Stimulated activated naive CD8-positive, alpha-beta T cell treated with anti-CD3 and anti-CD28 coated beads, Interleukin-15, Interleukin-2, amounts not matched to agents 100 ng/mL and 50 ng/mL, for 24 hours (primary cell): ENCODE measurements at regions not wholly inside any gene's neighbourhood (a gene's known extent, or its start where the extent isn't known, plus 50 kb on each side); places are given as distances from the start of the nearest gene placed in this dataset.
"Not testable (repeated sequence)": the region's sequence is repeated elsewhere in the genome, so short reads cannot be mapped to it uniquely, and the experiment has no call there.

Experiments used
- H3K27ac Mint-ChIP-seq: one replicate; pipeline ENCODE4 v1.8.0; 2021; ENCODE audit warnings: mild to moderate bottlenecking, mixed read lengths
- H3K27me3 Mint-ChIP-seq: one replicate; pipeline ENCODE4 v1.8.0; 2021; ENCODE audit warnings: mixed read lengths
- H3K36me3 Mint-ChIP-seq: one replicate; pipeline ENCODE4 v1.8.0; 2021; ENCODE audit warnings: low read depth, mixed read lengths
- H3K4me1 Mint-ChIP-seq: one replicate; pipeline ENCODE4 v1.8.0; 2021; ENCODE audit warnings: low read depth, mixed read lengths
- H3K4me3 Mint-ChIP-seq: one replicate; pipeline ENCODE4 v1.8.0; 2021; ENCODE audit warnings: mild to moderate bottlenecking, mixed read lengths
- H3K9me3 Mint-ChIP-seq: one replicate; pipeline ENCODE4 v1.8.0; 2021; ENCODE audit warnings: mixed read lengths

DNA sequence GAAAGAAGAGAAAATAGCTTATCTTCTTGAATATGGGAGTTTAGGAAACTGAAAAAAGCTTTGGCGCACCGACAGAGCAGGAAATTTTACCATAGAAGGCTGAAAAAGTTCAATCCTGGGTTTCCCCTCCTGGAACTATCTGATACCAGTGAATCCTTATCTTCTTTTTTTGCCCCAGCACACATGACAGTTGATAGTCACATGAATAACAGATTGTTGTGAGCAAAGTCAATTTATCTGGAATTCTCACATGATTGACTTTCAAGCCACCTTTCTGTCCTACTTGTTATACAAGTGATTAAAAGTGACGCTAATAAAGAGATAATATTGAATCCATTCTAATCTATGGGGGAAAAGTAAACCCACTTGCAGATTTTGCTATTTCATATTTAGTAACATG, 365.8 kb upstream of the NPVF start:
- H3K27ac Mint-ChIP-seq, result no peak overlapping the region
- no peak overlapping the region for H3K4me3 Mint-ChIP-seq

GRCh38 chr7:25594728-25595127, 366.4 kb upstream of the NPVF start:
- Mint-ChIP-seq H3K9me3 (no peaks in the 10 kb centered on the region), H3K27ac (no peak overlapping the region), H3K27me3 (no peaks in the 10 kb centered on the region), H3K4me1 (no peaks in the 10 kb centered on the region), H3K36me3 (no peaks in the 10 kb centered on the region), H3K4me3 (no peak overlapping the region)

More for the DNA sequence above, 365.8 kb upstream of the NPVF start:
- no peaks in the 10 kb centered on the region for H3K4me1 Mint-ChIP-seq
- no peaks in the 10 kb centered on the region for H3K27me3 Mint-ChIP-seq
- no peaks in the 10 kb centered on the region for H3K9me3 Mint-ChIP-seq
- H3K36me3 Mint-ChIP-seq, result no peaks in the 10 kb centered on the region

- H3K4me1 Mint-ChIP-seq, result no peaks in the 10 kb centered on the region
- H3K27ac Mint-ChIP-seq, result no peak overlapping the region
- H3K9me3 Mint-ChIP-seq, result no peaks in the 10 kb centered on the region
- no peak overlapping the region for H3K4me3 Mint-ChIP-seq
- H3K27me3 Mint-ChIP-seq, result no peaks in the 10 kb centered on the region
- H3K36me3 Mint-ChIP-seq, result no peaks in the 10 kb centered on the region
These were observed 367.7 kb upstream of the NPVF start for GRCh38 chr7:25595996-25596395.

GRCh38 chr7:25596443-25596842, 368.2 kb upstream of the NPVF start:
- no peaks in the 10 kb centered on the region for H3K4me1 Mint-ChIP-seq
- H3K27me3 Mint-ChIP-seq, result no peaks in the 10 kb centered on the region
- no peak overlapping the region for H3K4me3 Mint-ChIP-seq
- H3K36me3 Mint-ChIP-seq, result no peaks in the 10 kb centered on the region
- no peak overlapping the region for H3K27ac Mint-ChIP-seq
- H3K9me3 Mint-ChIP-seq, result no peaks in the 10 kb centered on the region

DNA sequence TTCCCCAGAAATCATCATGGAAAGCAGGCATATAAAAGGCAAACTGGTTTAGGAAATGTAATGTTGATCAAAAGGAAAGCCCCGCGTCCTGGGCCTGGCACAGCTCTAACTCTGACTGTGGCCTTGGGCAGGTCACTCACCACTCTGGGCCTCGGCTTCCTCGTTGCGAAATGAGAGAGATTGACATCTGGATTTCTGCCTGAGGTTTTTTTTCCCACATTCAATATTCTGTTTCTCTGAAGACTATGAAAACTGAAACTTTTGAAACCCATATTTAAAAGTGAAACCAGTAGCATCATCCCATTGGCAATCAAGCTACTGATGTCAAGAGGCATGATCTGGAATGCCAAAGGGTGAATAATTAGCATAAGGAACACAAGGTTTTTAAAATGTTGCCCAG, 369.7 kb upstream of the NPVF start:
- Mint-ChIP-seq H3K36me3 (no peaks in the 10 kb centered on the region), H3K4me3 (no peak overlapping the region), H3K9me3 (no peaks in the 10 kb centered on the region), H3K27me3 (no peaks in the 10 kb centered on the region), H3K4me1 (no peaks in the 10 kb centered on the region), H3K27ac (no peak overlapping the region)

- no peaks in the 10 kb centered on the region for H3K27me3 Mint-ChIP-seq
- H3K4me3 Mint-ChIP-seq, result no peak overlapping the region
- no peaks in the 10 kb centered on the region for H3K4me1 Mint-ChIP-seq
- H3K9me3 Mint-ChIP-seq, result no peaks in the 10 kb centered on the region
- H3K36me3 Mint-ChIP-seq, result no peaks in the 10 kb centered on the region
- no peak overlapping the region for H3K27ac Mint-ChIP-seq
These were observed 370.5 kb upstream of the NPVF start for GRCh38 chr7:25598765-25599164.

DNA sequence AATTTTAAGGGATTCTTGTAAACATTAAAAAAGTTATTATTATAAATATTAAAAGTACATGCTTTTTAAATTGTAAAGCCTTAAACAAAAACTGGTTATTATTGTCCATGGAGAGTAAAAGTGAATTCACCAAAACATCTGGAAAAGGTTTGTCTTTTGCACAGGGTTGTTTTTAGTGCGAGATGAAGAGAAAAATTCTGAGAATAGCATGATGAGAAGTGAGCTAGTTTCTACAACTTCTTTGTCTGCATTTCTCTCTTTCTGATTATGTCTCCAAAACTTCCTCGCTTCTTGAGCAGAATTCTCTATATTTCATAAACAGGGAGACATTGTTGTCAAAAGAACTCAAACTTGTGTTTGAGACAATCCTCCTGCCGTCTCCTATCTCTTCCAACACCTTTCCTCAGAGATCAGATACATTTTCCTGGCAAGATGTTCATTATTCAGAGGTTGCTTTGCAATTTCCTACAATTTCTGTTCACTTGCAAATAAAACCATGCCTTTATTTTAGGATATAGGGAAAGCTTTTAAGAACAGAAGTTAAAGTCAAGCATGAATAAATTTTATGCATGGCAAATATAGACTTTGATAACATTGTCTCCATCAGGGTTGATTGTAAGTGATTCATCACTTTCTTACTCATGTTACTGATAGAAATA, 372.1 kb upstream of the NPVF start:
- Mint-ChIP-seq H3K4me1 (no peaks in the 10 kb centered on the region), H3K4me3 (no peak overlapping the region), H3K9me3 (no peaks in the 10 kb centered on the region), H3K27me3 (no peaks in the 10 kb centered on the region), H3K36me3 (no peaks in the 10 kb centered on the region), H3K27ac (no peak overlapping the region)

- not testable (repeated sequence) for H3K36me3 Mint-ChIP-seq
These were observed 374.6 kb upstream of the NPVF start for GRCh38 chr7:25602730-25603426.

DNA sequence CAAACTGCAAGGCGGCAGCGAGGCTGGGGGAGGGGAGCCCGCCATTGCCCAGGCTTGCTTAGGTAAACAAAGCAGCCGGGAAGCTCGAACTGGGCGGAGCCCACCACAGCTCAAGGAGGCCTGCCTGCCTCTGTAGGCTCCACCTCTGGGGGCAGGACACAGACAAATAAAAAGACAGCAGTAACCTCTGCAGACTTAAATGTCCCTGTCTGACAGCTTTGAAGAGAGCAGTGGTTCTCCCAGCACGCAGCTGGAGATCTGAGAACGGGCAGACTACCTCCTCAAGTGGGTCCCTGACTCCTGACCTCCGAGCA, 375.1 kb upstream of the NPVF start:
- H3K27ac Mint-ChIP-seq, H3K36me3 Mint-ChIP-seq, H3K9me3 Mint-ChIP-seq, H3K4me1 Mint-ChIP-seq, H3K27me3 Mint-ChIP-seq: not testable (repeated sequence)
- peak overlapping the region; percentile 59 for H3K4me3 Mint-ChIP-seq

More at GRCh38 chr7:25602730-25603426, 374.6 kb upstream of the NPVF start:
- H3K27me3 Mint-ChIP-seq, H3K27ac Mint-ChIP-seq, H3K4me1 Mint-ChIP-seq, H3K9me3 Mint-ChIP-seq: not testable (repeated sequence)
- peak overlapping the region; percentile 59 for H3K4me3 Mint-ChIP-seq

DNA sequence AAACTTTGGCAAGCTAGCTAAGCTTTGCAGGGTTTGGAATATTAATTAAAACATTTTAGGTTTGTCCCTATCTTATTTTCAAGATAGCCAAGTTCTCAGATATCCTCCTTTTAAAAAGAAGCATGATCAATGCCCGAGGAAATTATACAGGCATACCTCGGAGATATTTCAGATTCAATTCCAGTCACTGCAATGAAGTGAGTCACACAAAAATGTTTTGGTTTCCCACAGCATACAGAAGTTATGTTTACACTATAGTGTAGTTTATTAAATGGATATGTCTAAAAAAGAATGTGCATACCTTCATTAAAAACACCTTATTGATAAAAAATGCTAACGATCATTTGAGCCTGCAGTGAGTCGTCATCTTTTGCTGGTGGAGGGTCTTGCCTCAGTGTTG, 382.9 kb upstream of the NPVF start:
- H3K4me1 Mint-ChIP-seq, result peaks cover 33% of the 10 kb centered on the region
- H3K27ac Mint-ChIP-seq, result no peak overlapping the region
- no peaks in the 10 kb centered on the region for H3K27me3 Mint-ChIP-seq
- H3K4me3 Mint-ChIP-seq, result no peak overlapping the region
- peaks cover 8% of the 10 kb centered on the region for H3K9me3 Mint-ChIP-seq
- peaks cover 4% of the 10 kb centered on the region for H3K36me3 Mint-ChIP-seq

GRCh38 chr7:25613912-25614311, 385.6 kb upstream of the NPVF start:
- H3K36me3 Mint-ChIP-seq, result peaks cover 4% of the 10 kb centered on the region
- H3K27me3 Mint-ChIP-seq, result no peaks in the 10 kb centered on the region
- H3K4me1 Mint-ChIP-seq, result peaks cover 39% of the 10 kb centered on the region
- no peak overlapping the region for H3K27ac Mint-ChIP-seq
- no peak overlapping the region for H3K4me3 Mint-ChIP-seq
- peaks cover 8% of the 10 kb centered on the region for H3K9me3 Mint-ChIP-seq

DNA sequence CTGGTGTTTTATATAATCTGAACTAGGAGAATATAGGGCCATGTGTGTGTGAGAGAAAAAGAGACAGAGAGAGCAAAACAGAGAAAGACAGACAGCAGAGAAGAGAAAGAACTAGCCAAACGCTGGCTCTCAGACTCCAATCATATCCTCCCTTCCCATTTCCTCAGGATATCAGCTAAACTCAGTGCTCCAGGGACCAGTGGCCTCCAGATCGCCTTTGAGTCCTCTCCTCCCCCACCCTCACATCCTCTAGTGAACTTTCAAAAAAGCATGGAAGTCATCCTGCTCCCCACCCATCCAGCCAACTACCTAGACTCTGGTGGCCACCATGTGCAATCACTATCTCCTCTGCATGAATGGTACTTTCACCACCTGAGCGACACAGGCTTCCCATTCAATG, 386.1 kb upstream of the NPVF start:
- peaks cover 42% of the 10 kb centered on the region for H3K4me1 Mint-ChIP-seq
- no peak overlapping the region for H3K27ac Mint-ChIP-seq

GRCh38 chr7:25615003-25615402, 386.7 kb upstream of the NPVF start:
- Mint-ChIP-seq H3K4me1 (peaks cover 47% of the 10 kb centered on the region), H3K27me3 (no peaks in the 10 kb centered on the region), H3K4me3 (no peak overlapping the region), H3K27ac (no peak overlapping the region), H3K9me3 (peaks cover 8% of the 10 kb centered on the region), H3K36me3 (peaks cover 4% of the 10 kb centered on the region)

More for the DNA sequence above, 386.1 kb upstream of the NPVF start:
- H3K9me3 Mint-ChIP-seq, result peaks cover 8% of the 10 kb centered on the region
- H3K27me3 Mint-ChIP-seq, result no peaks in the 10 kb centered on the region
- H3K4me3 Mint-ChIP-seq, result no peak overlapping the region
- peaks cover 4% of the 10 kb centered on the region for H3K36me3 Mint-ChIP-seq

GRCh38 chr7:25615593-25615992, 387.3 kb upstream of the NPVF start:
- no peak overlapping the region for H3K27ac Mint-ChIP-seq
- H3K27me3 Mint-ChIP-seq, result no peaks in the 10 kb centered on the region
- H3K4me1 Mint-ChIP-seq, result peaks cover 53% of the 10 kb centered on the region
- H3K36me3 Mint-ChIP-seq, result peaks cover 4% of the 10 kb centered on the region
- no peak overlapping the region for H3K4me3 Mint-ChIP-seq
- H3K9me3 Mint-ChIP-seq, result peaks cover 8% of the 10 kb centered on the region

GRCh38 chr7:25617214-25617613, 388.9 kb upstream of the NPVF start:
- H3K9me3 Mint-ChIP-seq, result peaks cover under 1% of the 10 kb centered on the region
- H3K4me1 Mint-ChIP-seq, result peaks cover 50% of the 10 kb centered on the region
- H3K36me3 Mint-ChIP-seq, result no peaks in the 10 kb centered on the region
- H3K27me3 Mint-ChIP-seq, result no peaks in the 10 kb centered on the region
- H3K27ac Mint-ChIP-seq, result no peak overlapping the region
- H3K4me3 Mint-ChIP-seq, result no peak overlapping the region

DNA sequence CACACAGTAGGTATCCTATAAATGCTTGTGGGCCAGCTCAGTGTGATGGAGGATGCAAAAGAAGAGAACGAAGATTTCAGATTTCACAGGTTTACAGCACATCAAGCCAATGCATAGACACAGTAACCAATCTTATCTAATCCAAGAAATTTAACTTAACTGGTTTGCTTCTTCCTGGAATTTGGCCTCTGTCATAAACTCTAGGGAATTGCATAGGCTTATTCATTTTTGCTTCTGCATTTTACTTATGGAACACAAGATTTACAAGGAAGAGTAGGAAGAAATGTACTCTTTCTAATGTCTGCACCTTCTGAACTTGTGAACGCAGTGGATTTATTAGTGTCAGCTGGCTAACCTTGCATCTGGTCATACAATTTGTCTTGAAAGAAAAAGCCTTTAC, 389.4 kb upstream of the NPVF start:
- H3K27ac Mint-ChIP-seq, result no peak overlapping the region
- peaks cover 50% of the 10 kb centered on the region for H3K4me1 Mint-ChIP-seq
- no peaks in the 10 kb centered on the region for H3K9me3 Mint-ChIP-seq

More for the DNA sequence above, 389.4 kb upstream of the NPVF start:
- Mint-ChIP-seq H3K4me3 (no peak overlapping the region), H3K27me3 (no peaks in the 10 kb centered on the region), H3K36me3 (no peaks in the 10 kb centered on the region)
